ENCODE measurements at regions not wholly inside any gene's neighbourhood (a gene's known extent, or its start where the extent isn't known, plus 50 kb on each side); places are given as distances from the start of the nearest gene placed in this dataset.
"Not testable (repeated sequence)": the region's sequence is repeated elsewhere in the genome, so short reads cannot be mapped to it uniquely, and the experiment has no call there.

DNA sequence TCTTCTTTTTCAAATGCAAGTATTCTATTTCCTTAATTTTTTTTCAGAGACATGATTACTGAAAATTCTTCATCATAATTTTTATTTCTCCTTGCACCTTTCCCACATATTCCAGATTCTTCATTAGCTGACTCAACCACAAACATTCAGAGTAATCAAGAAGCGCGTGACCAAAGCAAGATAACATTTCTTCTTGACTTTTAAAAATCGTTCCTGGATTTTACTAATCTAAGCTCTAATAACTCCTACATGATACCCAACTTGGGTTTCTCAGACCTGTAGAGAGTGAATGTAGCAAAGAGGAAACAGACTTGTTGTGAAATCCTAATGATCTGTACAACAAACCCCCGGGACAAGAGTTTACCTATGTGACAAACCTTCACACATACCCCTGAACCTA, 615.0 kb downstream of the TMA16 start:
- Mint-ChIP-seq H3K4me1 (ENCODE audit: low read depth) (no peaks in the 10 kb centered on the region), H3K9me3 (no peaks in the 10 kb centered on the region), H3K36me3 (no peaks in the 10 kb centered on the region), H3K4me3 (no peak overlapping the region), H3K27ac (no peak overlapping the region), H3K27me3 (no peaks in the 10 kb centered on the region)
- DNase-seq, result no peak
- ChIA-PET CTCF (no interaction called here), POLR2A (no interaction called here)
- intact Hi-C loops (cut with micrococcal nuclease), result no loop called here

DNA sequence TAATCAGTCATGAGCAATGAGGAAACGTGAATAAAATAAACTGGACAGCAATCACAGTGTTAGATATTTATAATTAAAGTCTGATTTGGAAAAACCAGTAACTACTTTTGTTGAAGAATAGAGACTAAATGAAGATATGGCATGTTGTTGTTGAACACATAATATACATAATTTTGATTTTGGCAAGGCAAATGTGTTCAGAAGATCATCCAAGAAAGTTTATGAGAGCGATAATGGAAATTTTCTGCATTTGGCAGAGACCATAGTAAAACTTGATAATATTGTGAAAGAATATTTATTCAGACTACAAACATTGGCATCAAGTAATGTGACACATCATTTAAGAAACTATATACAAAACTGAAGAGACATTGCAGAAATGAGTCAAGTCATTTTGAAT, 620.7 kb downstream of the TMA16 start:
- Mint-ChIP-seq H3K4me1 (ENCODE audit: low read depth) (no peaks in the 10 kb centered on the region), H3K9me3 (no peaks in the 10 kb centered on the region), H3K36me3 (no peaks in the 10 kb centered on the region), H3K27ac (no peak overlapping the region), H3K27me3 (no peaks in the 10 kb centered on the region), H3K4me3 (no peak overlapping the region)
- ChIA-PET CTCF (no interaction called here), POLR2A (no interaction called here)
- intact Hi-C loops (cut with micrococcal nuclease), result no loop called here
- DNase-seq, result no peak

DNA sequence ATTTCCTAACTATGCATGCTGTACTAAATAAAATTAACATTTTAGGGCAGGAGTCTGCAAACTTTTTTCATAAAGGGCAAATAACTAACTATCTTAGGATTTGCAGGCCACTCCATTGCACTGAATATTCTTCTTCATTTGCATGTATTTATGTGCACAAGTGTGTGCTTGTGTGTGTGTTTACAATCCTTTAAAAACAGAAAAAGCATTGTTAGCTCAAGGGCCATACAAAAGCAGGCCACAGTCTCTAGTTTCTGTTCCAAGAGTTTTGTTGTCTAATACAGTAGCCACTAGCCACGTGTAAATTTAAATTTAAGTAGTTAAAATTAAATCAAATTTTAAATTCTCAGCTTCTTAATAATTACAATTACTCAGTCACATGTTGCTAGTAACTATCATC, 621.8 kb downstream of the TMA16 start:
- DNase-seq, result no peak
- Mint-ChIP-seq H3K4me1 (ENCODE audit: low read depth) (no peaks in the 10 kb centered on the region), H3K9me3 (no peaks in the 10 kb centered on the region), H3K27ac (no peak overlapping the region), H3K36me3 (no peaks in the 10 kb centered on the region), H3K4me3 (no peak overlapping the region), H3K27me3 (no peaks in the 10 kb centered on the region)
- intact Hi-C loops (cut with micrococcal nuclease), result no loop called here
- ChIA-PET POLR2A (no interaction called here), CTCF (no interaction called here)

DNA sequence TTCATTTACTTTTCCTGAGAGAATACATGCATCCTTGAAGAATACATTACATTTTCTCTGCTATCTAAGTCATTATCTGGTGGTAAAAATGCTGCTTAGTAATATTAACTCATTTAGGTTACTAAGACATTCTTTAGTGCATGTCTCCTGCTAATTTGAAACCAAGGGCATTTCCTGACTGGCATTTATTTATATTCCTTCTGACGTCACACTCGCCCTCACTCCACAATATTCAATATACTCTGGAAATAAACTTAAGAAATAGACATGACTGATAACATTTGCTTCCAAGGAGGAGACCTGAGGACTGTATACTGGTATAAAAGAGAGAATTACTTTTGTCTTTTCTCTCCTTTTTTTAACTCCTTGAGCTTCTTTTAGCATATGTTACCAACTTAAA, 619.5 kb upstream of the SMIM31 start:
- Mint-ChIP-seq H3K27ac (no peak overlapping the region), H3K9me3 (no peaks in the 10 kb centered on the region), H3K4me3 (no peak overlapping the region), H3K27me3 (no peaks in the 10 kb centered on the region), H3K4me1 (ENCODE audit: low read depth) (no peaks in the 10 kb centered on the region), H3K36me3 (no peaks in the 10 kb centered on the region)
- ChIA-PET CTCF (no interaction called here), POLR2A (no interaction called here)
- no peak for DNase-seq
- intact Hi-C loops (cut with micrococcal nuclease), result no loop called here

DNA sequence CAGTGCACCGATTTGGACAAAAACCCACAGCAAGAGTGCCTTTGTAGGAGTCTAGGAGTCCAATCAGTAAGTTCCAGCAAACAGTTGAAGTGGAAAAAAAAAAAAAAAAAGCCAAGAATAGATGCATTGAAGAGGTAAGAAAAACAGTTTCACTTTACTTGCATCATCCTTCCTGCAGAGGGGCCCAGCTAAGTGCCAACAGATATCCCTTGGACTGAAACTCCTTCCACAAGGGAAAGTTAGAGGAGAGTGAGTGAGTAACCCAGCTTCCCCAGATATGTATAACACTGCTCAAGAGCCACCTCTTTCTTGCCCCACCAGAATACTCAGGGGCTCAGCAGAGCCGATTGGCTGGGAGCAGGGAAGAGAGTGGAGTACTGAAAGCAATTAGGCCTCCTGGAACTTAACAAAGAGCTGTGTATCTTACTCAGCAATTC, 617.7 kb upstream of the SMIM31 start:
- POLR2A ChIA-PET, result no interaction called here
- no peak overlapping the region for H3K27ac Mint-ChIP-seq
- no peaks in the 10 kb centered on the region for H3K9me3 Mint-ChIP-seq
- no peaks in the 10 kb centered on the region for H3K27me3 Mint-ChIP-seq
- H3K4me1 Mint-ChIP-seq (ENCODE audit: low read depth), result no peaks in the 10 kb centered on the region
- H3K36me3 Mint-ChIP-seq, result no peaks in the 10 kb centered on the region
- DNase-seq, result no peak
- CTCF ChIA-PET, result no interaction called here
- intact Hi-C loops (cut with micrococcal nuclease), result no loop called here
- H3K4me3 Mint-ChIP-seq, result no peak overlapping the region

DNA sequence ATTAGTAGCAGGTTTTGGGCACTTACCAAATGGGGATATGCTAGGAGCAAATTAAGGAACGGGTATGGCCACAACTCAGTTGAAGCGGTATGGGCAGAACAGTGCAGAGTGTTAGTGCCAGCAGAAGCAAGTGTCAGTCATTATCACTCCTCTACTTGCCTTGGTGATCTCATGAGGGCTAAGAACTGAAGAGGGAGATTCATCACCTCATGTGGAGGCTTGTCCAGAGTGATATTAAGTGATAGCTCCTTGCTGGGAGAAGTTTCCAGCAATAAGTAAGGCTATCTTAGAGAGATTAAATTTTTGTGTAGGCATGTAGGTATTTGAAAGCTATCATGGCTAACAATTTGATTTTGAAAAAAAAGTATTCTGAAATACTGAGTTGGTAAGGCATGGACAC, 615.4 kb upstream of the SMIM31 start:
- DNase-seq, result no peak
- no peaks in the 10 kb centered on the region for H3K4me1 Mint-ChIP-seq (ENCODE audit: low read depth)
- H3K9me3 Mint-ChIP-seq, result no peaks in the 10 kb centered on the region
- no peak overlapping the region for H3K27ac Mint-ChIP-seq
- no peak overlapping the region for H3K4me3 Mint-ChIP-seq
- ChIA-PET CTCF (no interaction called here), POLR2A (no interaction called here)
- H3K27me3 Mint-ChIP-seq, result no peaks in the 10 kb centered on the region
- H3K36me3 Mint-ChIP-seq, result no peaks in the 10 kb centered on the region
- intact Hi-C loops (cut with micrococcal nuclease), result no loop called here

DNA sequence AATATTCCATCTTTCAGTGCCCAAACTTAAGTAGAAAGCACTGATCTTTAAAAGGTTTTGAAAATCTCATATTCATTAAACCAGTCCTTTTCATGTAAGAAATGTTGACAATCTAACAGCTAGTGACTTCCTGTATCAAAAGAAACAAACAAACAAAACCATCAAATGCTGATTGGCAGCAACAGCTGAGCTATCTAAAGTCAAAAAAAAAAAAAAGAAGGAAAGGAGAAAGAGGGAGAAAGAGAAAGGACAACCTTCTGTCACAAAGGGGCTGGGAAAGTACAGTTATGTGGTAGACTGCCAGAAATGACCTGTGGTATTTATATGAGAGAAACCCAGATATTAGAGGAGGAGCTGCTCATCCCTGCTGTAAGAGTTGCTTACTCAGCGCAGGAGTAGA, 614.6 kb upstream of the SMIM31 start:
- H3K27ac Mint-ChIP-seq, result no peak overlapping the region
- ChIA-PET POLR2A (no interaction called here), CTCF (no interaction called here)
- intact Hi-C loops (cut with micrococcal nuclease), result no loop called here
- no peaks in the 10 kb centered on the region for H3K36me3 Mint-ChIP-seq
- no peak for DNase-seq
- no peaks in the 10 kb centered on the region for H3K4me1 Mint-ChIP-seq (ENCODE audit: low read depth)
- no peak overlapping the region for H3K4me3 Mint-ChIP-seq
- H3K27me3 Mint-ChIP-seq, result no peaks in the 10 kb centered on the region
- no peaks in the 10 kb centered on the region for H3K9me3 Mint-ChIP-seq

DNA sequence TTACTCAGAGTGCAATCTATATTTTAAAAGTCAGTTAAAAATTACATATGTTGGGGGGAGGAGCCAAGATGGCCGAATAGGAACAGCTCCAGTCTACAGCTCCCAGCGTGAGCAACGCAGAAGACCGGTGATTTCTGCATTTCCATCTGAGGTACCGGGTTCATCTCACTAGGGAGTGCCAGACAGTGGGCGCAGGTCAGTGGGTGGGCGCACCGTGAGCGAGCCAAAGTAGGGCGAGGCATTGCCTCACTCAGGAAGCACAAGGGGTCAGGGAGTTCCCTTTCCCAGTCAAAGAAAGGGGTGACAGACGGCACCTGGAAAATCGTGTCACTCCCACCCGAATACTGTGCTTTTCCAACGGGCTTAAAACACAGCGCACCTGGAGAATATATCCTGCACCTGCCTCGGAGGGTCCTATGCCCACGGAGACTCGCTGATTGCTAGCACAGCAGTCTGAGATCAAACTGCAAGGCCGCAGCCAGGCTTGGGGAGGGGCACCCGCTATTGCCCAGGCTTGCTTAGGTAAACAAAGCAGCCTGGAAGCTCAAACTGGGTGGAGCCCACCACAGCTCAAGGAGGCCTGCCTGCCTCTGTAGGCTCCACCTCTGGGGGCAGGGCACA, 612.1 kb upstream of the SMIM31 start:
- intact Hi-C loops (cut with micrococcal nuclease); CTCF ChIA-PET; H3K9me3 Mint-ChIP-seq; H3K4me1 Mint-ChIP-seq (ENCODE audit: low read depth); H3K36me3 Mint-ChIP-seq; POLR2A ChIA-PET; H3K27me3 Mint-ChIP-seq; DNase-seq; H3K4me3 Mint-ChIP-seq; H3K27ac Mint-ChIP-seq: not testable (repeated sequence)

DNA sequence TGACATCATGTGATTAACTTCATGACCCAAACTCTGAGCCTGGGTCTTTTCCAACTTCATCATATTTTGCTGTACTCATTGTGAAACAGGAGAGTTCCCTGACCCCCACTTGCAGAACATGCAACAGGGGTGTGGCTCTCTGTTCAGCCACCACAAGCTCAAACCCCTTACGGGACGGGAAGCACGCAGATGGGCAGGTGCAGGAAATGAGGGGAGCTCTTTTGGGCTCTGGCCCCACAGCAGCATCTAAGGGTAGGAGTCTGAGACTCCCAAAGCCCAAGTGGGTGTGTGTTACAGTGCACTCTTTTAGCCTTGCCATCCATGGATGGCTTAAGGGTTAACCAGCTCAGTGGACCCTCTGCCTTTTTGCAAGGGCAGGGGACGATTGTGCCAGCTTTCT, 599.5 kb upstream of the SMIM31 start:
- Mint-ChIP-seq H3K4me3 (no peak overlapping the region), H3K4me1 (ENCODE audit: low read depth) (no peaks in the 10 kb centered on the region), H3K27me3 (no peaks in the 10 kb centered on the region), H3K36me3 (no peaks in the 10 kb centered on the region), H3K27ac (no peak overlapping the region), H3K9me3 (no peaks in the 10 kb centered on the region)
- intact Hi-C loops (cut with micrococcal nuclease), result no loop called here
- POLR2A ChIA-PET, result no interaction called here
- CTCF ChIA-PET, result no interaction called here
- DNase-seq, result no peak

DNA sequence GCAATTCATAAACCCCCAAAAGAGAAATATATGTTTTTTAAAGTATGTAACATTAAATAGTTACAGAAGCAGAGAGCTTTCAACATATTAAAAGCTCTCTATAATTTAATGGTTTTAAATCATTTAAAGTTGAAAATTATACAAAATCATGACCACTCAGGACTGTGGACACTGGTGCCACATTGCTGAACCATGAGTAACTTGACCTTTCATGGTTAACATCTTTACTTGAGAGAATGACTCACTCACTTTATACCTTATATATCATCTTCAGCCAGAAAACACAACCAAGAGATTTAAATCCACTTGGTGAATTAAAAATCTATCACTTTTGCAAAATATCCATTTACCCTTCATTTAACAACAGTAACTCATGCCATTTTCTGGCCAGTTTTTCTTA, 584.3 kb upstream of the SMIM31 start:
- POLR2A ChIA-PET, result no interaction called here

DNA sequence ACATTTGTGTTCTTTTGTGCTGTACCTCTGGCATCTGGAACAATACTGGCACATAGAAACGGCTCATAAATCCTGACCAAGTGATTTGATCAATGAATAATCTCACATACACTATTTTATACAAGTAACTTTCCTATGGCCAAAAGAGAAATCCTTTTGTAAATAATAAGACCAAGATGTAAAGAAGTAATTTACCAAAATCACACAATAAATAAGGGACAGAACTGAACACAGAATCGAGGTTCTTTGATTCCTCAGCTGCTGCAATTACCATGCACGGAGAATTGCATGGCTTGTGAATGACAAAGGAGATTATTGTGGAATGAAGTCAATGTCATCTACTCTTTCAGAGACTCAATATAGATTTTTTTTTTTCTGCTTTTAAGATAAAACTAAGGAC, 576.8 kb upstream of the SMIM31 start:
- Mint-ChIP-seq H3K36me3 (no peaks in the 10 kb centered on the region), H3K4me3 (no peak overlapping the region), H3K9me3 (no peaks in the 10 kb centered on the region), H3K27ac (no peak overlapping the region), H3K4me1 (ENCODE audit: low read depth) (no peaks in the 10 kb centered on the region), H3K27me3 (no peaks in the 10 kb centered on the region)
- CTCF ChIA-PET, result no interaction called here
- no peak for DNase-seq
- POLR2A ChIA-PET, result no interaction called here
- intact Hi-C loops (cut with micrococcal nuclease), result no loop called here

More for the DNA sequence above, 584.3 kb upstream of the SMIM31 start:
- Mint-ChIP-seq H3K27me3 (no peaks in the 10 kb centered on the region), H3K4me3 (no peak overlapping the region), H3K9me3 (no peaks in the 10 kb centered on the region), H3K36me3 (no peaks in the 10 kb centered on the region), H3K27ac (no peak overlapping the region), H3K4me1 (ENCODE audit: low read depth) (no peaks in the 10 kb centered on the region)
- CTCF ChIA-PET, result no interaction called here
- DNase-seq, result no peak
- intact Hi-C loops (cut with micrococcal nuclease), result no loop called here

DNA sequence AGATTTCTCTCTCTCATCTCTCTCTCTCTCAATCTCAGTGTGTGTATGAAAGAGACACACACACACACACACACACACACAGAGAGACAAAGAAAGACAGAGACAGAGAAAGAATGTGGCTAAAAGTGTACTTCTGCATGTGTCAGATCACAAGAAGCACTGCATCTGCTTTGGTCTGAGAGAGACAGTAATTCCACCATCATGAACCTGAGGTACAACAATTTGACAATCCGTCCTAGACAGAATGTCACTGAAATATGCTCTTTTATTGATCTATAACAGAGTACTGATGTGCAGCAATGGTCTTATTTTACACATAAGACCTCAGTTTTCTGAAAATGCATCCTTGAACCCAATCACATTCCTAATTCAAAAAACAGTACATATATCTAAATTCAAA, 576.2 kb upstream of the SMIM31 start:
- POLR2A ChIA-PET, result no interaction called here
- H3K27me3 Mint-ChIP-seq, result no peaks in the 10 kb centered on the region

DNA sequence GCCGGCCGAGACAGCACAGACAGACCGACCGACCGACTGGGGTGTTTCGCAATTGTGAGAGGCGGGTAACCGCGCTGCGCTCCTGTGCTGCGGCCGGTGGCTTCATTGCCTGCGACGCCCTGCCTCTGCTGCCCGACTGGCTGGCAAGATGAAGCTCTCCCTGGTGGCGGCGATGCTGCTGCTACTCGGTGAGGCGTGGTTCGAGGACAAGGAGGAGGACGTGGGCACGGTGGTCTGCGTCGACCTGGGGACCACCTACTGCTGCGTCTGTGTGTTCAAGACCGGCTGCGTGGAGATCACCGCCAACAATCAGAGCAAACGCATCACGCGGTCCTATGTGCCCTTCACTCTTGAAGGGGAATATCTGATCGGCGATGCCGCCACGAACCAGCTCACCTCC, 565.7 kb upstream of the SMIM31 start:
- H3K27me3 Mint-ChIP-seq, result no peaks in the 10 kb centered on the region
- H3K36me3 Mint-ChIP-seq, result no peaks in the 10 kb centered on the region
- no peak overlapping the region for H3K27ac Mint-ChIP-seq
- POLR2A ChIA-PET, result no interaction called here
- no peak for DNase-seq
- intact Hi-C loops (cut with micrococcal nuclease), result no loop called here
- no peak overlapping the region for H3K4me3 Mint-ChIP-seq
- CTCF ChIA-PET, result no interaction called here
- no peaks in the 10 kb centered on the region for H3K4me1 Mint-ChIP-seq (ENCODE audit: low read depth)
- H3K9me3 Mint-ChIP-seq, result peaks cover 2% of the 10 kb centered on the region

More for the DNA sequence above, 576.2 kb upstream of the SMIM31 start:
- Mint-ChIP-seq H3K36me3 (no peaks in the 10 kb centered on the region), H3K4me1 (ENCODE audit: low read depth) (no peaks in the 10 kb centered on the region), H3K4me3 (no peak overlapping the region), H3K27ac (no peak overlapping the region), H3K9me3 (no peaks in the 10 kb centered on the region)
- CTCF ChIA-PET, result no interaction called here
- intact Hi-C loops (cut with micrococcal nuclease), result no loop called here
- no peak for DNase-seq

DNA sequence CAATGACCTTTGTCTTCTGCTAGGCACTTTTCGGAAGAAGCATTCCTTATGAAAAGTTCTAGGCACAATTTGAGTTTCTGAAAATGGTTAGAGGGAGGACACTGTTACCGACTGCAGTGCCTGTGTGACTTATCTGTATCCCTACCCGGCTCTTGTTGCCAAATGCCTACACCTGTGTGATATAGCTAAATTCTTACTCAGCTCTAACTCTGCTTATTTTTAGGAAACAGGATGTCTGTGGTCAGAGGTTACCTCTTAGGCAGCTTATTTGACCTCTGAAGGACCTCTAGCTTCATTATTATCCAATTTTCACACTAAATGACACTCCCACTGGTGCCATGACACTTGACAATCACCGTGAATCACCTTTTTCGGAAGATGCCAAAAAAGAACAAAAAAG, 561.1 kb upstream of the SMIM31 start:
- H3K4me1 Mint-ChIP-seq (ENCODE audit: low read depth), result no peaks in the 10 kb centered on the region
- CTCF ChIA-PET, result no interaction called here
- intact Hi-C loops (cut with micrococcal nuclease), result no loop called here
- POLR2A ChIA-PET, result no interaction called here
- DNase-seq, result no peak
- no peak overlapping the region for H3K27ac Mint-ChIP-seq
- no peak overlapping the region for H3K4me3 Mint-ChIP-seq
- no peaks in the 10 kb centered on the region for H3K27me3 Mint-ChIP-seq
- no peaks in the 10 kb centered on the region for H3K36me3 Mint-ChIP-seq
- H3K9me3 Mint-ChIP-seq, result peaks cover 2% of the 10 kb centered on the region

All from activated CD4-positive, alpha-beta memory T cell treated with anti-CD3 and anti-CD28 coated beads for 36 hours (primary cell).